ENCODE measurements at regions not wholly inside any gene's neighbourhood (a gene's known extent, or its start where the extent isn't known, plus 50 kb on each side); places are given as distances from the start of the nearest gene placed in this dataset.

DNA sequence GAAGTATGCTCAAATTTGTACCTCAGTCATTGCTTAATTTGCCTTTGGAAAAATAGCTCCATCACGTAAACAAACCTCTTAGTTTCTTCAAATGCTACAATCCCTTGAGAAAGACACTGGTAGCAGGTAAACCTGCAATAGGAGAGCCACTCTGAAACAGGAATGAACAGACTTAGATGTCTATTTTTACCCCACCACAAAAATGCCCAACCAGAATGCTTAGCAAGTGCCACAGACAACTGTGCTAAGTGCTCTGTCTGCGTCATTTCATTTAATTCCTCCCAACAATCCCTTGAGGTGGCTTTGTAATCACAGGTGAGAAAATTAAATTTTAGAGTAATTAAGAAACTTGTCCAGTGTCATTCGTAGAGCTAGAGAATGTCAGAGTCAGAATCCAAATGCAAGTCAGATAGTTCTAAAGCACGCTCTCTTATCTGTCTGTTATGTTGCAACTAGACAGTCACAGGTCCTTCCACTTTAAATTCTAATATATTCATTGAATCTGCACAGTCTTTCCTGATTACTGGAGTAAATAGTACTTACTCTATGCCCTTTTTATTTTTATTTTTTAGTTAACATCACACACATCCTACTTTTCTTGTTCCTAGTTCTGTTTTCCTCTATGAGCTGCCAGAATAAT is 89.0 kb upstream of the GRIA4 start (continued):
- no peak for TF ChIP-seq FIP1L1 (IDR thresholded peaks at IDR 0.05; ENCODE audit: low read depth, low read length, poor library complexity, severe bottlenecking)
- no peak for TF ChIP-seq BACH1 (tag; IDR thresholded peaks at IDR 0.05)
- TF ChIP-seq, protein P1, sequence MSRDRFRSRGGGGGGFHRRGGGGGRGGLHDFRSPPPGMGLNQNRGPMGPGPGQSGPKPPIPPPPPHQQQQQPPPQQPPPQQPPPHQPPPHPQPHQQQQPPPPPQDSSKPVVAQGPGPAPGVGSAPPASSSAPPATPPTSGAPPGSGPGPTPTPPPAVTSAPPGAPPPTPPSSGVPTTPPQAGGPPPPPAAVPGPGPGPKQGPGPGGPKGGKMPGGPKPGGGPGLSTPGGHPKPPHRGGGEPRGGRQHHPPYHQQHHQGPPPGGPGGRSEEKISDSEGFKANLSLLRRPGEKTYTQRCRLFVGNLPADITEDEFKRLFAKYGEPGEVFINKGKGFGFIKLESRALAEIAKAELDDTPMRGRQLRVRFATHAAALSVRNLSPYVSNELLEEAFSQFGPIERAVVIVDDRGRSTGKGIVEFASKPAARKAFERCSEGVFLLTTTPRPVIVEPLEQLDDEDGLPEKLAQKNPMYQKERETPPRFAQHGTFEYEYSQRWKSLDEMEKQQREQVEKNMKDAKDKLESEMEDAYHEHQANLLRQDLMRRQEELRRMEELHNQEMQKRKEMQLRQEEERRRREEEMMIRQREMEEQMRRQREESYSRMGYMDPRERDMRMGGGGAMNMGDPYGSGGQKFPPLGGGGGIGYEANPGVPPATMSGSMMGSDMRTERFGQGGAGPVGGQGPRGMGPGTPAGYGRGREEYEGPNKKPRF (IDR thresholded peaks at IDR 0.05; ENCODE audit: low read depth, low read length): no peak
- TF ChIP-seq ZNF165 (CRISPR knock-in tag; IDR thresholded peaks at IDR 0.05; ENCODE audit: borderline replicate concordance): no peak
- TF ChIP-seq U2AF1 (optimal IDR thresholded peaks at IDR 0.05; ENCODE audit: low read depth, low read length): no peak
- TF ChIP-seq, protein P2, sequence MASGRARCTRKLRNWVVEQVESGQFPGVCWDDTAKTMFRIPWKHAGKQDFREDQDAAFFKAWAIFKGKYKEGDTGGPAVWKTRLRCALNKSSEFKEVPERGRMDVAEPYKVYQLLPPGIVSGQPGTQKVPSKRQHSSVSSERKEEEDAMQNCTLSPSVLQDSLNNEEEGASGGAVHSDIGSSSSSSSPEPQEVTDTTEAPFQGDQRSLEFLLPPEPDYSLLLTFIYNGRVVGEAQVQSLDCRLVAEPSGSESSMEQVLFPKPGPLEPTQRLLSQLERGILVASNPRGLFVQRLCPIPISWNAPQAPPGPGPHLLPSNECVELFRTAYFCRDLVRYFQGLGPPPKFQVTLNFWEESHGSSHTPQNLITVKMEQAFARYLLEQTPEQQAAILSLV (tag; IDR thresholded peaks at IDR 0.05): no peak
- TF ChIP-seq XRCC5 (IDR thresholded peaks at IDR 0.05; ENCODE audit: low read depth, low read length): no peak
